ENCODE measurements at regions not wholly inside any gene's neighbourhood (a gene's known extent, or its start where the extent isn't known, plus 50 kb on each side); places are given as distances from the start of the nearest gene placed in this dataset.

DNA sequence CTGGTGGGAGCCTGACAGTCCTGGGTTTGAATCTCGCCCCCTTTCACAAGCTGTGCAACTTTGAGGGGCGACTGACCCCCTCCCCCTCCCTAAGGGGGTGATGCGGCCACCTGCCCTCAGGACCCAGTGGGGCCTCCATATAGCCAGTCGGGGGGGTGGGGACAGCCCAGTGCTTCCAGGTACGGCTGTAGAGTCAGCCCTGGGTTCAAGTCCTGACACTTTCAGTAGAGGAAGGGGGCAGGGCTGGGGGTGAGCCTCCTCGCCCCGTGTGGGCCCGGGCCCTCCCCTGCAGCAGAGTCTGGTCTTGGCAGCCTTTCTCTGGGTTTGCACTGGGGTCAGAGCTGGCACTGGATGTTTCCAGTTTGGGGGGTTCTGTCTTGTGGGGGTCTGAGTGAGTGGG lies 216.3 kb downstream of the C9orf50 start:
- TF ChIP-seq POLR2A (IDR thresholded peaks at IDR 0.05; ENCODE audit: low read length) (no peak), GATA1 (IDR thresholded peaks at IDR 0.05; ENCODE audit: low read depth, low read length) (no peak)

All from erythroblast (primary cell).